ENCODE measurements at regions not wholly inside any gene's neighbourhood (a gene's known extent, or its start where the extent isn't known, plus 50 kb on each side); places are given as distances from the start of the nearest gene placed in this dataset.

DNA sequence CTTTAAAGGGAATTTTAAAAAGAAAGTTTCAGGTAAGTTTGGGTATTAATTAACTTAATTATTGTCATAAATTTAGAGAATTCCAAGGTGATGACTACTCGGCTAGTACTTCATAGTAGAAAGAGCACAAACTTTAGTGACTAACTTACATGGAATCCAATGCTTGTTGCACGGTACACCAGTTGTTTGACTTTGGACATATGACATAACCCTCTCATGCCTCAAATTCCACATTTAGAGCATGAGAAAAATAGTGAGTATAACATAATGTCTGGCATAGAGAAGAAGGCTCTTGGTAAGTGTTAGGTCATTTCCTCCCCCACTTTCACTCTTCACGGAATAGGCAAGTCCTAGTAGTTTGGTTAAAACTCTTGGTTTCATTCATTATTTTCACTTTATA, 1249.4 kb upstream of the SLC10A2 start:
- no peak for TF ChIP-seq POLR2A (IDR thresholded peaks at IDR 0.05)
- TF ChIP-seq, protein P1, sequence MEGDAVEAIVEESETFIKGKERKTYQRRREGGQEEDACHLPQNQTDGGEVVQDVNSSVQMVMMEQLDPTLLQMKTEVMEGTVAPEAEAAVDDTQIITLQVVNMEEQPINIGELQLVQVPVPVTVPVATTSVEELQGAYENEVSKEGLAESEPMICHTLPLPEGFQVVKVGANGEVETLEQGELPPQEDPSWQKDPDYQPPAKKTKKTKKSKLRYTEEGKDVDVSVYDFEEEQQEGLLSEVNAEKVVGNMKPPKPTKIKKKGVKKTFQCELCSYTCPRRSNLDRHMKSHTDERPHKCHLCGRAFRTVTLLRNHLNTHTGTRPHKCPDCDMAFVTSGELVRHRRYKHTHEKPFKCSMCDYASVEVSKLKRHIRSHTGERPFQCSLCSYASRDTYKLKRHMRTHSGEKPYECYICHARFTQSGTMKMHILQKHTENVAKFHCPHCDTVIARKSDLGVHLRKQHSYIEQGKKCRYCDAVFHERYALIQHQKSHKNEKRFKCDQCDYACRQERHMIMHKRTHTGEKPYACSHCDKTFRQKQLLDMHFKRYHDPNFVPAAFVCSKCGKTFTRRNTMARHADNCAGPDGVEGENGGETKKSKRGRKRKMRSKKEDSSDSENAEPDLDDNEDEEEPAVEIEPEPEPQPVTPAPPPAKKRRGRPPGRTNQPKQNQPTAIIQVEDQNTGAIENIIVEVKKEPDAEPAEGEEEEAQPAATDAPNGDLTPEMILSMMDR (IDR thresholded peaks at IDR 0.05): no peak

Data from thyroid gland (tissue), 4 donors.